Osteocyte (in vitro differentiated cells): ENCODE measurements at regions not wholly inside any gene's neighbourhood (a gene's known extent, or its start where the extent isn't known, plus 50 kb on each side); places are given as distances from the start of the nearest gene placed in this dataset.

Experiments
- DNase-seq: peaks from one replicate; pipeline ENCODE4 v3.0.0; 2021; ENCODE audit warnings: mixed read lengths; ENCODE audit not compliant: unreplicated experiment; ENCODE audit errors: extremely low spot score
- H3K27ac Mint-ChIP-seq: one replicate; pipeline ENCODE4 v1.8.0; 2021; ENCODE audit warnings: mild to moderate bottlenecking, mixed read lengths; ENCODE audit not compliant: unreplicated experiment
- H3K27me3 Mint-ChIP-seq: one replicate; pipeline ENCODE4 v1.8.0; 2021; ENCODE audit warnings: mixed read lengths; ENCODE audit not compliant: unreplicated experiment
- H3K36me3 Mint-ChIP-seq: one replicate; pipeline ENCODE4 v1.8.0; 2021; ENCODE audit warnings: mixed read lengths; ENCODE audit not compliant: unreplicated experiment
- H3K4me1 Mint-ChIP-seq: one replicate; pipeline ENCODE4 v1.8.0; 2021; ENCODE audit warnings: mixed read lengths; ENCODE audit not compliant: unreplicated experiment
- H3K4me3 Mint-ChIP-seq: one replicate; pipeline ENCODE4 v1.8.0; 2021; ENCODE audit warnings: mild to moderate bottlenecking, moderate library complexity, mixed read lengths; ENCODE audit not compliant: unreplicated experiment
- H3K9me3 Mint-ChIP-seq: one replicate; pipeline ENCODE4 v1.8.0; 2021; ENCODE audit warnings: mixed read lengths; ENCODE audit not compliant: unreplicated experiment
- TF ChIP-seq, protein P1 (sequence below): fragments of 200-600 bp; sonication (generic); IDR thresholded peaks from 2 replicates; pipeline ENCODE4 v1.5.0; 2021; ENCODE audit warnings: antibody characterized with exemption, mild to moderate bottlenecking, moderate library complexity

DNA sequence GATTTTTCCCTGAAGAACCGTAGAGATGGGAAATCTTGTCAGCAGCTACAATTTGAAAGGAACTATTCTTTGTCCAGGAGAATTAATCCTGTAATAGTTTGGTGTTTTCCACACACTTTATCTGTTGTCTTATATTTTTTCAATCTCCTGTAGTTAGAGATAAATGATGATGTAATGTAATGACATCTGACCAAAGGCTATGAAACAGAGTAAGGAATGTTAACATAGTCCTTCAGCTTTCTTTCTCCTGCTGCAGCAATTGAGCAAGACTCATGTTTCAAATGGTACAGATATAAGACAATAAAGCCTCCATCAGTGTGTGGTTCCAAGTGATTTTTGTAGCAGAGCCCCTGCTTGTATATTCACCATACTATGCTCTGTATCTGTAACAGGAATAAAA lies 1028.4 kb downstream of the SI start:
- H3K27ac Mint-ChIP-seq: no peak overlapping the region
- peaks cover 7% of the 10 kb centered on the region for H3K4me1 Mint-ChIP-seq
- DNase-seq: no peak
- H3K4me3 Mint-ChIP-seq: no peak overlapping the region
- no peaks in the 10 kb centered on the region for H3K27me3 Mint-ChIP-seq
- H3K9me3 Mint-ChIP-seq: peaks cover 4% of the 10 kb centered on the region
- TF ChIP-seq, protein P1, sequence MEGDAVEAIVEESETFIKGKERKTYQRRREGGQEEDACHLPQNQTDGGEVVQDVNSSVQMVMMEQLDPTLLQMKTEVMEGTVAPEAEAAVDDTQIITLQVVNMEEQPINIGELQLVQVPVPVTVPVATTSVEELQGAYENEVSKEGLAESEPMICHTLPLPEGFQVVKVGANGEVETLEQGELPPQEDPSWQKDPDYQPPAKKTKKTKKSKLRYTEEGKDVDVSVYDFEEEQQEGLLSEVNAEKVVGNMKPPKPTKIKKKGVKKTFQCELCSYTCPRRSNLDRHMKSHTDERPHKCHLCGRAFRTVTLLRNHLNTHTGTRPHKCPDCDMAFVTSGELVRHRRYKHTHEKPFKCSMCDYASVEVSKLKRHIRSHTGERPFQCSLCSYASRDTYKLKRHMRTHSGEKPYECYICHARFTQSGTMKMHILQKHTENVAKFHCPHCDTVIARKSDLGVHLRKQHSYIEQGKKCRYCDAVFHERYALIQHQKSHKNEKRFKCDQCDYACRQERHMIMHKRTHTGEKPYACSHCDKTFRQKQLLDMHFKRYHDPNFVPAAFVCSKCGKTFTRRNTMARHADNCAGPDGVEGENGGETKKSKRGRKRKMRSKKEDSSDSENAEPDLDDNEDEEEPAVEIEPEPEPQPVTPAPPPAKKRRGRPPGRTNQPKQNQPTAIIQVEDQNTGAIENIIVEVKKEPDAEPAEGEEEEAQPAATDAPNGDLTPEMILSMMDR: no peak
- no peaks in the 10 kb centered on the region for H3K36me3 Mint-ChIP-seq

DNA sequence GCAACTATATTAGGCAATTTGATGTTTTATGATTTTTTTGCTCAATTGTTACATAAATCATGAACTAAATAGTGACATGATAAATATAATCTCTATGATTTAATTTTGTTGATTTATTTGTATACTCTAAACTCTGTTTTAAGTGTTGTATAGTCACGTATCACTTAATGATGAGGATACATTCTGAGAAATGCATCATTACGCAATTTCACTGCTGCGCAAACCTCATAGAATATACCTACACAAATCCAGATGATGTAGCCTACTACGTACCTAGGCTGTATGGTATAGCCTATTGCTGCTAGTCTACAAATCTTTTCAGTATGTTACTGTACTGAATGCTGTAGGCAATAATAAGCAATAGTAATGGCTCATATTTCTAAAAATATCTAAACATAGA lies 1029.8 kb downstream of the SI start:
- Mint-ChIP-seq H3K27me3 (peaks cover 4% of the 10 kb centered on the region), H3K4me3 (no peak overlapping the region), H3K36me3 (no peaks in the 10 kb centered on the region), H3K9me3 (peaks cover 2% of the 10 kb centered on the region), H3K27ac (no peak overlapping the region), H3K4me1 (peaks cover 7% of the 10 kb centered on the region)
- TF ChIP-seq, protein P1: no peak
- no peak for DNase-seq

DNA sequence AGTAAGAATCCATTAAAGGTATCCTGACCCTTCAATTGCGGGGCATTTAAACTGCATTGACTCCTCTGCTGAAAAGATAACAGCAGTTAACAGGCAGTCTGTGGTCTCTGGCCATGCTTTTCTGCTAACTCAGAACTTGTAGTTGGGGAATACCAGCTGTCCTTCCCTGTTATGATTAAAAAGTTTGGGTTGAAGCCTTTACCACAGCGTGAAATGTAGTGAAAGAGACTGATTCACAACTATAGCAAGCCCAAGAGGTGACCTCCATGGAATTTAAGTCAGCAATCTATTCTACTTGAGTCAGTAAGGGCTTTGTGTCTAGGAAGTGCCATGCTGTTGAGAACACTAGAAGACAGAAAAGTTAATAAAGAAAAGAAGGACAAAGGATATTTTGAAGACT lies 1037.3 kb downstream of the SI start:
- Mint-ChIP-seq H3K9me3 (peaks cover 11% of the 10 kb centered on the region), H3K36me3 (no peaks in the 10 kb centered on the region), H3K27me3 (peaks cover 4% of the 10 kb centered on the region), H3K4me3 (no peak overlapping the region), H3K27ac (no peak overlapping the region), H3K4me1 (no peaks in the 10 kb centered on the region)
- TF ChIP-seq, protein P1: no peak
- no peak for DNase-seq

DNA sequence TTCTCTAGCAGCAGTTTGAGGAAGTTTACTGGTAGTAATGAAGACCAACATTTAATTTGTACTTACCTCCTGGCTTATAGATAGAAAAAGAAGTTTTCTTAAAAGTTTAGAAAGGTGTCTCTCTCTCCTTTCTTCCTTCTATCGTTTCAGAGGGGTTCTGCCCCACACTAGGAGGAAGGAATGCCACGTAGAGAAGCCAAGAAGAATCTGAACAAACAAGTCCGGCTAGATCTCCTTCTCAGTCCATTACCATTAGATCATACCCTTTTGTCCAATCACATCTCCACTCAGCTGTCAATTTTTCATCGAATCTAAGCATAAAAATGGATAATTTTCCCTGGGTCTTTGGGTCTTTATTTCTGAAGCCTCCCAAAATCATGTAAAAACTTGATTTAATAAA lies 1048.1 kb downstream of the SI start:
- Mint-ChIP-seq H3K27me3 (peaks cover 28% of the 10 kb centered on the region), H3K9me3 (no peaks in the 10 kb centered on the region), H3K4me1 (no peaks in the 10 kb centered on the region), H3K4me3 (no peak overlapping the region), H3K27ac (no peak overlapping the region), H3K36me3 (no peaks in the 10 kb centered on the region)
- TF ChIP-seq, protein P1: no peak
- no peak for DNase-seq

DNA sequence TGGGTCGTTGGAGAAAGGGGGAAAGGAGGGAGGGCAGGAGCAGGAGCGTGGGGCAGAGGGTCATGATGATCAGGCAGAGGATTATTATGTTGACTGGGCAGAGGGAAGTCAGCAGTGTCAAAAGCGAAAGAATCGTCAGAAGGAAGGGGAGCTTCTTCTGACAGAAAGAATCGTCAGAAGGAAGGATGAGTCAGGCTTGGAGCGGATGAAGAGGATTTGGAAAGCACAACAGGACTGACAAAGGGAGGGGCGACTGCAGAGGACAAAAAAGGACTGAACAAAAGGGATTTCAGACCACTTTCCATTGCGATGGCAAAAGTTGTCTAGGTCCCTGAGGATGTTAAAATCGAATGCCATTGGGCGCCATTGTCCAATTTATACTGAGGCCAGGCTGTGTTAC lies 1053.5 kb downstream of the SI start:
- H3K27ac Mint-ChIP-seq: no peak overlapping the region
- TF ChIP-seq, protein P1: no peak
- H3K9me3 Mint-ChIP-seq: peaks cover 10% of the 10 kb centered on the region
- no peaks in the 10 kb centered on the region for H3K36me3 Mint-ChIP-seq
- H3K4me3 Mint-ChIP-seq: no peak overlapping the region
- no peaks in the 10 kb centered on the region for H3K4me1 Mint-ChIP-seq
- DNase-seq: no peak
- H3K27me3 Mint-ChIP-seq: peaks cover 15% of the 10 kb centered on the region
